A549 (cell line): ENCODE measurements at regions not wholly inside any gene's neighbourhood (a gene's known extent, or its start where the extent isn't known, plus 50 kb on each side); places are given as distances from the start of the nearest gene placed in this dataset.

Experiments used
- CTCF ChIP-seq: fragments of >200 bp; sonication (Bioruptor Twin); formaldehyde crosslinking; IDR thresholded peaks from 3 replicates; pipeline ENCODE4 v1.5.1; 2016
- KDM1A ChIP-seq: fragments of 200-600 bp; sonication (generic); IDR thresholded peaks from 2 replicates; pipeline ENCODE4 v1.6.1; 2016; ENCODE audit warnings: low read depth, mild to moderate bottlenecking
- MYC ChIP-seq: IDR thresholded peaks from 2 replicates; pipeline ENCODE4 v1.6.1; 2012; ENCODE audit warnings: mild to moderate bottlenecking, inconsistent platforms, low read length, improper control_type of control experiment, borderline replicate concordance
- RAD21 ChIP-seq, 2 experiments: fragments of >200 bp in 1 of 2; sonication (Bioruptor Twin) in 1 of 2; formaldehyde crosslinking in 1 of 2; IDR thresholded peaks in 1 of 2; conservative IDR thresholded peaks in 1 of 2; 2 replicates in 1 of 2; 3 replicates in 1 of 2; pipeline ENCODE4 v1.6.1; 2012 to 2018; ENCODE audit warnings: inconsistent platforms in 1 of 2
- RARB ChIP-seq: fragments of 250-450 bp; sonication (Bioruptor Pico); IDR thresholded peaks from 2 replicates; pipeline ENCODE4 v1.8.0; 2021; ENCODE audit warnings: mild to moderate bottlenecking, moderate library complexity
- RFX5 ChIP-seq: fragments of 450-650 bp; IDR thresholded peaks from 2 replicates; pipeline ENCODE4 v1.7.1; 2014; ENCODE audit warnings: antibody characterized with exemption, mild to moderate bottlenecking, moderate library complexity
- SMC3 ChIP-seq: fragments of >200 bp; sonication (Bioruptor Twin); formaldehyde crosslinking; IDR thresholded peaks from 3 replicates; pipeline ENCODE4 v1.6.1; 2018; ENCODE audit warnings: inconsistent platforms
- TF ChIP-seq, protein P1 (sequence below): fragments of 150-350 bp; IDR thresholded peaks from 2 replicates; pipeline ENCODE4 v1.6.1; 2014; ENCODE audit warnings: low read depth, mild to moderate bottlenecking, low read length

DNA sequence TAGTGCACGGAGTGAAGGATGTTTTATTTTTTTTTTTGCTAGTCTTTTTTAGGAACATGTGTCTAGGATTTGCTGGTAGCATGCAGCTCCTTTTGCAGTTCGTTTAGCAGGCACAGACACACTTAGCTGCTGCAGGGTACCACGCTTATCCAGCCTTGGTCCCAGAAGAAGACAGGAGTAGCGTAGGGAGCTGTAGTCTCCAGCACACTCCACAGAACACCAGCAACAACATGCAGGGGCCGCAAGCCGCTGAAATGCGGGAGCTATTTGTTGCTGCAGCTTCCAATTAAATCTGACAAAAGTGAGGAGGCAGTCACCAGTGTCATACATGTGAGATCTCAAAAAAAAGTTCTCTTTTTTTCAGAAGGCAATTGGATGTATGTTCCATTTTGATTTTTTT lies 486.2 kb upstream of the KLF6 start:
- no peak for TF ChIP-seq RARB
- no peak for TF ChIP-seq CTCF
- no peak for TF ChIP-seq MYC
- no peak for TF ChIP-seq RAD21 (conservative IDR thresholded peaks at IDR 0.05 in 1 of 2, IDR thresholded peaks at IDR 0.05 in 1 of 2)
- TF ChIP-seq SMC3 = no peak
- no peak for TF ChIP-seq KDM1A
- TF ChIP-seq, protein P1, sequence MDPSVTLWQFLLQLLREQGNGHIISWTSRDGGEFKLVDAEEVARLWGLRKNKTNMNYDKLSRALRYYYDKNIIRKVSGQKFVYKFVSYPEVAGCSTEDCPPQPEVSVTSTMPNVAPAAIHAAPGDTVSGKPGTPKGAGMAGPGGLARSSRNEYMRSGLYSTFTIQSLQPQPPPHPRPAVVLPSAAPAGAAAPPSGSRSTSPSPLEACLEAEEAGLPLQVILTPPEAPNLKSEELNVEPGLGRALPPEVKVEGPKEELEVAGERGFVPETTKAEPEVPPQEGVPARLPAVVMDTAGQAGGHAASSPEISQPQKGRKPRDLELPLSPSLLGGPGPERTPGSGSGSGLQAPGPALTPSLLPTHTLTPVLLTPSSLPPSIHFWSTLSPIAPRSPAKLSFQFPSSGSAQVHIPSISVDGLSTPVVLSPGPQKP = no peak
- TF ChIP-seq RFX5 = no peak
